Left lung (tissue), 4 donors: ENCODE measurements at regions not wholly inside any gene's neighbourhood (a gene's known extent, or its start where the extent isn't known, plus 50 kb on each side); places are given as distances from the start of the nearest gene placed in this dataset.

ENCODE experiments used
- ATAC-seq: fragments of 200-7000 bp; cut with Tn5 transposase; one replicate; pipeline ENCODE4 v1.9.1; 2020; ENCODE audit warnings: moderate library complexity
- DNase-seq, 4 donors: peaks; one replicate each; pipeline ENCODE4 v3.0.0-alpha.2; 2013 to 2020
- H3K27ac ChIP-seq, 2 donors: fragments of 200-600 bp; sonication (generic) in 1 of 2; one replicate each; pipeline versions ENCODE4 v1.5.0 to v1.8.0; 2020 to 2021
- H3K27me3 ChIP-seq, 2 donors: fragments of 200-600 bp; sonication (generic) in 1 of 2; one replicate each; pipeline versions ENCODE4 v1.5.0 to v1.8.0; 2020 to 2021
- H3K36me3 ChIP-seq, 2 donors: fragments of 200-600 bp; sonication (generic) in 1 of 2; one replicate each; pipeline versions ENCODE4 v1.5.0 to v1.8.0; 2020 to 2021
- H3K4me1 ChIP-seq, 2 donors: fragments of 200-600 bp; one replicate each; pipeline ENCODE4 v1.8.0; 2021
- H3K4me3 ChIP-seq, 2 donors: fragments of 200-600 bp; sonication (generic) in 1 of 2; one replicate each; pipeline versions ENCODE4 v1.5.0 to v1.8.0; 2020 to 2021; ENCODE audit warnings: mild to moderate bottlenecking in 1 of 2
- H3K9me3 ChIP-seq, 2 donors: fragments of 200-600 bp; sonication (generic) in 1 of 2; one replicate each; pipeline versions ENCODE4 v1.5.0 to v1.8.0; 2020 to 2021
- CTCF ChIP-seq, 2 donors: fragments of 200-600 bp; sonication (generic) in 1 of 2; IDR thresholded peaks; one replicate each; pipeline versions ENCODE4 v1.5.0 to v1.8.0; 2021; ENCODE audit warnings: antibody characterized with exemption in 2 of 2
- intact Hi-C, 2 donors: fragments of 100-400 bp; cut with DNase I; formaldehyde crosslinking; loops; one replicate each; pipeline versions ENCODE4 v1.11.2 to v1.14.2; 2022
- donor health status: DM: no; HTN: yes; CAD: no.
- donor health status: DM: no; HTN: no; CAD: no.

- TF ChIP-seq CTCF (IDR thresholded peaks at IDR 0.05), result no peak
- Histone ChIP-seq H3K4me1 (no peaks in the 10 kb centered on the region), H3K9me3 (no peaks in the 10 kb centered on the region), H3K27ac (no peak overlapping the region), H3K36me3 (no peaks in the 10 kb centered on the region), H3K4me3 (no peak overlapping the region), H3K27me3 (no peaks in the 10 kb centered on the region)
- DNase-seq, result no peak
- intact Hi-C loops, result no loop called here
- ATAC-seq, result no peak
These were observed 227.7 kb upstream of the SNX2 start for GRCh38 chr5:122547219-122547618.

GRCh38 chr5:122547669-122548068 is 227.2 kb upstream of the SNX2 start:
- no peak overlapping the region for H3K4me3 ChIP-seq
- H3K27ac ChIP-seq, result no peak overlapping the region
- no peak for DNase-seq
- no peaks in the 10 kb centered on the region for H3K9me3 ChIP-seq
- no peaks in the 10 kb centered on the region for H3K27me3 ChIP-seq
- TF ChIP-seq CTCF (IDR thresholded peaks at IDR 0.05), result no peak
- no peak for ATAC-seq
- H3K36me3 ChIP-seq, result no peaks in the 10 kb centered on the region
- intact Hi-C loops, result no loop called here
- no peaks in the 10 kb centered on the region for H3K4me1 ChIP-seq

- Histone ChIP-seq H3K9me3 (no peaks in the 10 kb centered on the region), H3K27me3 (no peaks in the 10 kb centered on the region), H3K4me1 (no peaks in the 10 kb centered on the region), H3K27ac (no peak overlapping the region), H3K4me3 (no peak overlapping the region), H3K36me3 (no peaks in the 10 kb centered on the region)
- no peak for TF ChIP-seq CTCF (IDR thresholded peaks at IDR 0.05)
- no peak for ATAC-seq
- intact Hi-C loops, result no loop called here
- DNase-seq, result no peak
These were observed 215.2 kb upstream of the SNX2 start for GRCh38 chr5:122559676-122560075.

GRCh38 chr5:122561209-122561608 is 213.7 kb upstream of the SNX2 start:
- intact Hi-C loops, result no loop called here
- no peak overlapping the region for H3K4me3 ChIP-seq
- H3K27me3 ChIP-seq, result no peaks in the 10 kb centered on the region
- H3K27ac ChIP-seq, result no peak overlapping the region
- ATAC-seq (no peak), DNase-seq (peak in 1 of 4 donors; percentile 27)
- H3K4me1 ChIP-seq, result no peaks in the 10 kb centered on the region
- H3K9me3 ChIP-seq, result no peaks in the 10 kb centered on the region
- TF ChIP-seq CTCF (IDR thresholded peaks at IDR 0.05), result no peak
- H3K36me3 ChIP-seq, result no peaks in the 10 kb centered on the region

- intact Hi-C loops, result no loop called here
- no peak for DNase-seq
- no peak for ATAC-seq
These were observed 209.5 kb upstream of the SNX2 start for GRCh38 chr5:122565331-122565730.

More at GRCh38 chr5:122565331-122565730, 209.5 kb upstream of the SNX2 start:
- H3K36me3 ChIP-seq, result no peaks in the 10 kb centered on the region
- no peaks in the 10 kb centered on the region for H3K9me3 ChIP-seq
- H3K4me1 ChIP-seq, result no peaks in the 10 kb centered on the region
- no peak for TF ChIP-seq CTCF (IDR thresholded peaks at IDR 0.05)
- no peaks in the 10 kb centered on the region for H3K27me3 ChIP-seq
- no peak overlapping the region for H3K4me3 ChIP-seq
- no peak overlapping the region for H3K27ac ChIP-seq
